ENCODE measurements at regions not wholly inside any gene's neighbourhood (a gene's known extent, or its start where the extent isn't known, plus 50 kb on each side); places are given as distances from the start of the nearest gene placed in this dataset.

DNA sequence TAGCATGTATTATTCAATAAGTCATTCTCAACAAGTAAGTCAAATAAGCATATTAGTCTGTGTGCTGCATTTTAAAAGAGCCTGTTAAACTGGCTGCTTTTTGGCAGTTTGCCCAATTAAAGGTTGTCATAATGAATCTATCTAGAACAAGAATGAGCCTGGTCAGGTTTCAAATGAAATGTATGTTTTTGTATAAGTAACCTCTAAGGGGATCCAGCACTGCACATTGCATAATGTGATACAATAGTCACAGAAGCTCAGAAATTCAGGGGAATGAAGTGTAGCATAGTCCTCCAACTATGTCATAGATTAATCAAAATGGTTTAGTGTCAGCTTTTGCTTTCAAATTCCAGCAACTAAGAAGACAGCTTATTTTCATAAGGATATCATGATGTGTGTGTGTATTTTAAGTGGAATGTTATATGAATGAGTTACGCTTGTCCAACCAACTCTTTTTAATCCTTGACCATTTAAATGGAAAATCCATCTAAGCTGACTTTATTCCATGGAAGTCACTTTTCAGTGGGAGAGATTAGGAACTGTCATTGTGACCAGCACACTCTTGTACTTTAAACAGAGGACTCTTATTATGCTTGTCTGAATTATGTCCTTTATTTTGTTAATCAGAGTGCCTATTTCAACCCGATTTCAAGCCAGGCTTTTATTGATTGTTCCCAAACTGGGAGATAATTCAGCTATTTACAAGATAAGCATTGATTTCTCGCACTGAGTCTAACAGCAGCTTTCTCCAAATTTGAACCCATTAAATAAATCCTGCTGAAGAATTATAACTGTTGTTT, 283.9 kb upstream of the ADAMTSL1 start:
- Histone ChIP-seq H3K27me3 (no peaks in the 10 kb centered on the region), H3K27ac (no peak overlapping the region), H3K4me1 (peaks cover 0 to 12% (median 0%) of the 10 kb centered on the region in 12 donors), H3K36me3 (no peaks in the 10 kb centered on the region), H3K4me3 (no peak overlapping the region), H3K9me3 (no peaks in the 10 kb centered on the region)
- ATAC-seq: no peak
- intact Hi-C loops (cut with DNase I): no loop called here
- DNase-seq: no peak
- 27 to 60% (median 38%) methylated on average over 3 of the region's 3 CpGs for WGBS, 4 donors
- TF ChIP-seq POLR2A (IDR thresholded peaks at IDR 0.05) (no peak), CTCF (IDR thresholded peaks at IDR 0.05) (no peak)

DNA sequence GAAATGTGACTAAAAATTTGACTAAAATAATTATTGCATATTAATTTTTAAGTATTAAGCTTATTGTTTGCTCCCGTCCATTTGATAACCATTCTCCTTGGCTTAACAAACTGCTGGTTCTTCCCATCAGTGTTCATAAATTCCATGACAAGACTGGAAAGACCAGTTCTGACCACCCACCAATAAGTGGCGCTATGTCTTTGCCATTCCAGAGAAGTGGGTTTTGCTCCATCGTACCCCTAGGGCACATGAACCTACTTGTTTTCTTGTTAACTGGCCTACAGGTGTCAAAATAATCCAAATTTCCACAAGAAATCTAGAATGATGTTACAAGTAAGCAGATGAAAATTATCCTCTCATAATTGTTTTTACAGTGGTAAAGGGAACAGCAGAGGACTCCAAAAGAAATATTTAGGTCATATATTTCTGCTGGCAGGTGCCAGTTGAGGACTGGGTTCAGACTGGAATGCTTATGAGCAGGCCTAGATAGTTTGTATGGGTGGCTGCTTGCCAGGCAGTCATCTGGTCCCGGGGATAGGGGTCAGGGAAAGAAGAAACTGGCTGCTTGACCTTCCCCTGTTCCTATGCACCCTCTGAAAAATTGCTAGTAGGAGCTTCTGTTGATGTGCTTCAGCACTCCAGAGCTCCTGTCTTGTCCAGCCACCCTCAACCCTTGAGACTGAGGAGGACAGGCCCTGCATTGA, 283.1 kb upstream of the ADAMTSL1 start:
- no peaks in the 10 kb centered on the region for H3K9me3 ChIP-seq
- no peak overlapping the region for H3K27ac ChIP-seq
- intact Hi-C loops (cut with DNase I): no loop called here
- TF ChIP-seq POLR2A (IDR thresholded peaks at IDR 0.05): no peak
- no peak for TF ChIP-seq CTCF (IDR thresholded peaks at IDR 0.05)
- WGBS, 4 donors: 58 to 70% (median 69%) methylated on average over 4 of the region's 4 CpGs
- peaks cover 0 to 12% (median 0%) of the 10 kb centered on the region in 12 donors for H3K4me1 ChIP-seq
- ATAC-seq (peak in 1 of 4 donors; percentile 47), DNase-seq (peak in 1 of 5 donors; percentile 22)
- no peak overlapping the region for H3K4me3 ChIP-seq
- H3K27me3 ChIP-seq: no peaks in the 10 kb centered on the region
- H3K36me3 ChIP-seq: no peaks in the 10 kb centered on the region

GRCh38 chr9:18194316-18194715, 279.6 kb upstream of the ADAMTSL1 start:
- no peaks in the 10 kb centered on the region for H3K9me3 ChIP-seq
- no peaks in the 10 kb centered on the region for H3K27me3 ChIP-seq
- no peak for TF ChIP-seq CTCF (IDR thresholded peaks at IDR 0.05)
- no peak for TF ChIP-seq POLR2A (IDR thresholded peaks at IDR 0.05)
- H3K27ac ChIP-seq: no peak overlapping the region
- no peaks in the 10 kb centered on the region for H3K36me3 ChIP-seq
- H3K4me1 ChIP-seq: peaks cover 0 to 12% (median 0%) of the 10 kb centered on the region in 12 donors
- no peak overlapping the region for H3K4me3 ChIP-seq
- no peak for ATAC-seq
- DNase-seq: no peak
- WGBS, 4 donors: 41 to 52% (median 44%) methylated on average over 3 of the region's 3 CpGs
- intact Hi-C loops (cut with DNase I): no loop called here

DNA sequence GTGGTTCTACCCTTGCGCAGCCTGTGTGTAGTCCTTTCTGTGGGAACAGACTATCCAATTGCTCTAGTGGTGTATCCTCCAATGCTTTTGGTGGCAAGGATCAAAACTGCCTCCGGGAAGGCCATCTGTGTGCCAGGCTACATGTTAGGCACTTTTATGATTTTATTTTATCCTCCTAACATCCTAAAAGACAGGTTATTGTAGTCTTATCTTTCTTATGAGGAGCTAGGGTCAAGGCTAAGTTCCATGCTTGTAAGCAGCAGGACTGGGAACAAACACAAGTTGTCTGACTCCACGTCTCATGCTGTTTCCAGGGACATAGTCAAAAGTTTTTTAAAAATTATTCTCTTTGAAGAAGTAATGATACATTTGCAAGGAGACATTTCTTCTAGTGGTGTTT, 278.7 kb upstream of the ADAMTSL1 start:
- Histone ChIP-seq H3K27me3 (no peaks in the 10 kb centered on the region), H3K9me3 (no peaks in the 10 kb centered on the region), H3K27ac (no peak overlapping the region), H3K36me3 (no peaks in the 10 kb centered on the region), H3K4me1 (peaks cover 0 to 8% (median 0%) of the 10 kb centered on the region in 12 donors), H3K4me3 (no peak overlapping the region)
- DNase-seq (no peak), ATAC-seq (no peak)
- intact Hi-C loops (cut with DNase I): no loop called here
- 89 to 93% (median 91%) methylated on average over 3 of the region's 3 CpGs for WGBS, 4 donors
- no peak for TF ChIP-seq POLR2A (IDR thresholded peaks at IDR 0.05)
- TF ChIP-seq CTCF (IDR thresholded peaks at IDR 0.05): no peak

All from heart left ventricle (tissue), 16 donors.